ENCODE measurements at regions not wholly inside any gene's neighbourhood (a gene's known extent, or its start where the extent isn't known, plus 50 kb on each side); places are given as distances from the start of the nearest gene placed in this dataset.

DNA sequence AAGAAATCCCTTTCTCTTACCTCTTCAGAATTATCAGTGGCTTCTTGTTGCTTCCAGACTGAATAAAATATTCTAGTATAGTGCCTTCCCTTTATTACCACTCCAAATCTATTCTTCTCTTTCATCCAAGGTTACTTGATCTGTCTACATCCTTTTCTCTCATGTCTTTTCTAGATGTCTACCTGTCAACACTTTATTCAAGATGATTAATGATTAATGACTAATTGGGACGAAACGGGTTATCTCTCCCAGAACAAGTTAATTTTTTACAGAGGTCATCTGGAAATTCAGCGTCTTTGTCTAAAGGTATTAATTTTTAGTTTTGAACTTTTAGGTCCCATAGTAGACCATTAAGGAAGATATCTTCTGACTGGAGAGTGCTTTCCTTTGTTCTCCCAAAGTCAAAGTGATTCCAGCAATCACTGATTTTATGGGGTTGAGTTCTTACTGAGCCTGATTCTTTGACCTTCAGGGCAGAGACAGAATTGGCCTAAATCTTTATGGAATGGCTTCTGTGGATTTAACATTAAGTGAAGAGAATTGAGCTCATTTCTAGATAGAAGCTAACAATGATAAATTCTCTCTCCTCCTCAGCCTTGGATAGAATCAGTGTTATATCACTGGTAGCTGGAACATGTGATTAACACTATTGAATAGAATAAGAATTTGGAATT lies 335.4 kb upstream of the TEX13C start:
- Histone ChIP-seq H3T11ph (ENCODE audit: low read length) (no peak overlapping the region), H3K27me3 (ENCODE audit: insufficient read depth, low read length) (no peaks in the 10 kb centered on the region), H3K23ac (ENCODE audit: insufficient read length, low read depth, low read length) (no peak overlapping the region), H2AK5ac (ENCODE audit: insufficient read length, low read length) (no peak overlapping the region), H3K4me2 (ENCODE audit: insufficient read depth, insufficient read length, low read length) (no peak overlapping the region), H3K9me3 (ENCODE audit: control insufficient read depth, low read depth, low read length) (no peaks in the 10 kb centered on the region), H2BK20ac (ENCODE audit: low read depth, low read length, poor library complexity, severe bottlenecking) (no peak overlapping the region), H4K5ac (ENCODE audit: insufficient read length, low read depth, low read length) (no peak overlapping the region), H4K91ac (ENCODE audit: insufficient read length, low read depth, low read length) (no peak overlapping the region), H2AFZ (ENCODE audit: low read length) (no peak overlapping the region), H3K9ac (ENCODE audit: extremely low read depth, insufficient read length, low read length) (no peak overlapping the region), H4K8ac (replicated peaks; ENCODE audit: insufficient read length, low read depth, low read length) (no peak overlapping the region), H3K23me2 (ENCODE audit: insufficient read length, low read depth, low read length, poor library complexity, severe bottlenecking) (no peaks in the 10 kb centered on the region), H3K56ac (ENCODE audit: insufficient read length, low read depth, low read length) (no peak overlapping the region), H3K27ac (ENCODE audit: insufficient read length, low read depth, low read length) (no peak overlapping the region), H3K79me2 (ENCODE audit: insufficient read depth, low read length) (no peaks in the 10 kb centered on the region), H2BK15ac (ENCODE audit: low read depth, low read length) (no peak overlapping the region), H3K14ac (ENCODE audit: insufficient read depth, low read length) (no peak overlapping the region), H2BK120ac (ENCODE audit: low read depth, low read length, poor library complexity, severe bottlenecking) (no peak overlapping the region), H2BK5ac (ENCODE audit: insufficient read length, low read length) (no peak overlapping the region), H3K79me1 (ENCODE audit: insufficient read depth, low read depth, low read length, poor library complexity, severe bottlenecking) (no peaks in the 10 kb centered on the region), H3K4ac (ENCODE audit: low read depth, low read length) (no peak overlapping the region), H2BK12ac (ENCODE audit: insufficient read length, low read depth, low read length) (no peak overlapping the region), H3K18ac (ENCODE audit: insufficient read length, low read depth, low read length) (no peak overlapping the region), H4K20me1 (ENCODE audit: control insufficient read depth, insufficient read depth, insufficient read length) (no peaks in the 10 kb centered on the region), H3K4me1 (ENCODE audit: insufficient read depth, low read length) (no peaks in the 10 kb centered on the region; the same call in 1 of the 2 replicates)
- Mint-ChIP-seq H3K4me3 (no peak overlapping the region), H3K27ac (no peak overlapping the region), H3K36me3 (ENCODE audit: insufficient read depth in 1 of 3, low read depth in 3 of 3) (no peaks in the 10 kb centered on the region), H3K27me3 (ENCODE audit: low read depth) (no peaks in the 10 kb centered on the region), H3K4me1 (peaks cover 6 to 9% of the 10 kb centered on the region in 2 experiments), H3K9me3 (no peaks in the 10 kb centered on the region; a peak in 2 of 5 replicates)
- WGBS (ENCODE audit: extremely low coverage, insufficient read length, low lambda C conversion rate): no CpG with 5 or more reads among the region's 3 CpGs
- TF ChIP-seq, protein P1, sequence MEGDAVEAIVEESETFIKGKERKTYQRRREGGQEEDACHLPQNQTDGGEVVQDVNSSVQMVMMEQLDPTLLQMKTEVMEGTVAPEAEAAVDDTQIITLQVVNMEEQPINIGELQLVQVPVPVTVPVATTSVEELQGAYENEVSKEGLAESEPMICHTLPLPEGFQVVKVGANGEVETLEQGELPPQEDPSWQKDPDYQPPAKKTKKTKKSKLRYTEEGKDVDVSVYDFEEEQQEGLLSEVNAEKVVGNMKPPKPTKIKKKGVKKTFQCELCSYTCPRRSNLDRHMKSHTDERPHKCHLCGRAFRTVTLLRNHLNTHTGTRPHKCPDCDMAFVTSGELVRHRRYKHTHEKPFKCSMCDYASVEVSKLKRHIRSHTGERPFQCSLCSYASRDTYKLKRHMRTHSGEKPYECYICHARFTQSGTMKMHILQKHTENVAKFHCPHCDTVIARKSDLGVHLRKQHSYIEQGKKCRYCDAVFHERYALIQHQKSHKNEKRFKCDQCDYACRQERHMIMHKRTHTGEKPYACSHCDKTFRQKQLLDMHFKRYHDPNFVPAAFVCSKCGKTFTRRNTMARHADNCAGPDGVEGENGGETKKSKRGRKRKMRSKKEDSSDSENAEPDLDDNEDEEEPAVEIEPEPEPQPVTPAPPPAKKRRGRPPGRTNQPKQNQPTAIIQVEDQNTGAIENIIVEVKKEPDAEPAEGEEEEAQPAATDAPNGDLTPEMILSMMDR (conservative IDR thresholded peaks at IDR 0.05): no peak
- DNase-seq: no peak
